GM12873 (cell line): ENCODE measurements at regions not wholly inside any gene's neighbourhood (a gene's known extent, or its start where the extent isn't known, plus 50 kb on each side); places are given as distances from the start of the nearest gene placed in this dataset.

Experiments
- CTCF ChIP-seq: IDR thresholded peaks from 2 replicates; pipeline ENCODE4 v1.5.1; 2012; ENCODE audit warnings: low read depth, mild to moderate bottlenecking, moderate library complexity, low read length, control low read depth; ENCODE audit not compliant: insufficient read depth; ENCODE audit errors: missing control alignments

- no peak for TF ChIP-seq CTCF
These were observed 544.7 kb downstream of the ZEB2 start for GRCh38 chr2:143975216-143975615.

GRCh38 chr2:143974262-143974661 lies 545.7 kb downstream of the ZEB2 start:
- TF ChIP-seq CTCF = no peak

- TF ChIP-seq CTCF = no peak
These were observed 551.1 kb downstream of the ZEB2 start for GRCh38 chr2:143968860-143969259.

- TF ChIP-seq CTCF = no peak
These were observed 551.6 kb downstream of the ZEB2 start for GRCh38 chr2:143968360-143968759.

- no peak for TF ChIP-seq CTCF
These were observed 554.3 kb downstream of the ZEB2 start for GRCh38 chr2:143965493-143966164.

- no peak for TF ChIP-seq CTCF
These were observed 555.0 kb downstream of the ZEB2 start for GRCh38 chr2:143964891-143965290.

GRCh38 chr2:143960177-143960576 lies 559.7 kb downstream of the ZEB2 start:
- no peak for TF ChIP-seq CTCF
